22Rv1 (cell line): ENCODE measurements at regions not wholly inside any gene's neighbourhood (a gene's known extent, or its start where the extent isn't known, plus 50 kb on each side); places are given as distances from the start of the nearest gene placed in this dataset.

Experiments used
- ZFX ChIP-seq: fragments of 450-650 bp; IDR thresholded peaks from 2 replicates; pipeline ENCODE4 v1.6.1; 2017; ENCODE audit warnings: antibody characterized with exemption, borderline replicate concordance
- TF ChIP-seq, protein P1 (sequence below): fragments of 450-650 bp; IDR thresholded peaks from 2 replicates; pipeline ENCODE4 v1.5.1; 2017; ENCODE audit warnings: mild to moderate bottlenecking

- TF ChIP-seq, protein P1, sequence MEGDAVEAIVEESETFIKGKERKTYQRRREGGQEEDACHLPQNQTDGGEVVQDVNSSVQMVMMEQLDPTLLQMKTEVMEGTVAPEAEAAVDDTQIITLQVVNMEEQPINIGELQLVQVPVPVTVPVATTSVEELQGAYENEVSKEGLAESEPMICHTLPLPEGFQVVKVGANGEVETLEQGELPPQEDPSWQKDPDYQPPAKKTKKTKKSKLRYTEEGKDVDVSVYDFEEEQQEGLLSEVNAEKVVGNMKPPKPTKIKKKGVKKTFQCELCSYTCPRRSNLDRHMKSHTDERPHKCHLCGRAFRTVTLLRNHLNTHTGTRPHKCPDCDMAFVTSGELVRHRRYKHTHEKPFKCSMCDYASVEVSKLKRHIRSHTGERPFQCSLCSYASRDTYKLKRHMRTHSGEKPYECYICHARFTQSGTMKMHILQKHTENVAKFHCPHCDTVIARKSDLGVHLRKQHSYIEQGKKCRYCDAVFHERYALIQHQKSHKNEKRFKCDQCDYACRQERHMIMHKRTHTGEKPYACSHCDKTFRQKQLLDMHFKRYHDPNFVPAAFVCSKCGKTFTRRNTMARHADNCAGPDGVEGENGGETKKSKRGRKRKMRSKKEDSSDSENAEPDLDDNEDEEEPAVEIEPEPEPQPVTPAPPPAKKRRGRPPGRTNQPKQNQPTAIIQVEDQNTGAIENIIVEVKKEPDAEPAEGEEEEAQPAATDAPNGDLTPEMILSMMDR = no peak
- no peak for TF ChIP-seq ZFX
Measured at GRCh38 chr6:130681028-130681427, 146.2 kb upstream of the SMLR1 start.
